ENCODE measurements at regions not wholly inside any gene's neighbourhood (a gene's known extent, or its start where the extent isn't known, plus 50 kb on each side); places are given as distances from the start of the nearest gene placed in this dataset.

DNA sequence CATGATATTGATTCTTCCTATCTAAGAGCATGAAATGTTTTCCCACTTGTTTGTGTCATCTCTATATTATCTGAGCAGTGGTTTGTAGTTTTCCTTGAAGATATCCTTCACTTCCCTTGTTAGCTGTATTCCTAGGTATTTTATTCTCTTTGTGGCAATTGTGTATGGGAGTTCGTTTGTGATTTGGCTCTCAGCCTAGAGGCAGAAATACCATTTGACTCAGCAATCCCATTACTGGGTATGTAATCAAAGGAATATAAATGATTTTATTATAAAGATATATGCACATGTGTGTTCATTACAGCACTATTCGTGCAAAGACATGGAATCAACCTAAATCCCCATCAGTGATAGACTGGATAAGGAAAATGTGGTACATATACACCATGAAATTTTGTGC lies 172.7 kb upstream of the IL15 start:
- H3K4me3 ChIP-seq (ENCODE audit: low read depth, low read length) = no peak overlapping the region
- DNase-seq (no peak), ATAC-seq (ENCODE audit: low read depth in 2 of 2) (no peak)
- no peaks in the 10 kb centered on the region for H3K36me3 ChIP-seq (ENCODE audit: control insufficient read depth, insufficient read depth, low read length)
- Mint-ChIP-seq H3K27ac (no peak overlapping the region), H3K4me1 (no peaks in the 10 kb centered on the region), H3K9me3 (peaks cover 0 to 2% (median 0%) of the 10 kb centered on the region in 7 donors), H3K27me3 (no peaks in the 10 kb centered on the region), H3K36me3 (no peaks in the 10 kb centered on the region), H3K4me3 (no peak overlapping the region)
- no peaks in the 10 kb centered on the region for H3K9me3 ChIP-seq (ENCODE audit: control insufficient read depth in 2 of 2, low read length in 2 of 2)
- H3K4me1 ChIP-seq (ENCODE audit: control insufficient read depth, insufficient read depth, low read length, poor library complexity, severe bottlenecking) = no peaks in the 10 kb centered on the region
- H3K27me3 ChIP-seq (ENCODE audit: control insufficient read depth, insufficient read depth, low read length) = no peaks in the 10 kb centered on the region
- H3K27ac ChIP-seq (ENCODE audit: insufficient read depth, low read length, poor library complexity, severe bottlenecking) = no peak overlapping the region

DNA sequence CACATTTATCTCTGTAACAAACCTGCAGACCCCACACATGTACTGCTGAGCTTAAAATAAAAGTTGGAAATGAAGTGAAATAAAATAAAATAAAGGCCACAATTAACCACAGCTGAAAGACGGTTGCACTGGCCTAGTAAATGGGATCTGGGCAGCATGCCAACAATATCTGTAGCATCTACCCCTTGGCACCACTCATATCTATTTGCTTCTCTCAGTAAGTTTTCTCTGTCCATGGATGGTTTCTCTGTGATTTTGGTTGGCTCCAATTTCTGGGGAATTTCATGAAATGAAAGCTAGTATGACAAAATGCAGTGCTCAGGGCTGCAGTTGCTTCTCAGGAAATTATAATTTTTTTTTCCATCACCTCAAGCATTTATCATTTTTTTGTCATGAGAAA lies 172.0 kb upstream of the IL15 start:
- Histone ChIP-seq H3K4me1 (ENCODE audit: control insufficient read depth, insufficient read depth, low read length, poor library complexity, severe bottlenecking) (no peaks in the 10 kb centered on the region), H3K36me3 (ENCODE audit: control insufficient read depth, insufficient read depth, low read length) (no peaks in the 10 kb centered on the region), H3K27me3 (ENCODE audit: control insufficient read depth, insufficient read depth, low read length) (no peaks in the 10 kb centered on the region), H3K9me3 (ENCODE audit: control insufficient read depth in 2 of 2, low read length in 2 of 2) (no peaks in the 10 kb centered on the region), H3K27ac (ENCODE audit: insufficient read depth, low read length, poor library complexity, severe bottlenecking) (no peak overlapping the region), H3K4me3 (ENCODE audit: low read depth, low read length) (no peak overlapping the region)
- no peaks in the 10 kb centered on the region for H3K27me3 Mint-ChIP-seq
- H3K27ac Mint-ChIP-seq = no peak overlapping the region
- DNase-seq (no peak), ATAC-seq (ENCODE audit: low read depth in 2 of 2) (no peak)
- no peak overlapping the region for H3K4me3 Mint-ChIP-seq
- no peaks in the 10 kb centered on the region for H3K4me1 Mint-ChIP-seq
- peaks cover 0 to 2% (median 0%) of the 10 kb centered on the region in 7 donors for H3K9me3 Mint-ChIP-seq
- no peaks in the 10 kb centered on the region for H3K36me3 Mint-ChIP-seq

DNA sequence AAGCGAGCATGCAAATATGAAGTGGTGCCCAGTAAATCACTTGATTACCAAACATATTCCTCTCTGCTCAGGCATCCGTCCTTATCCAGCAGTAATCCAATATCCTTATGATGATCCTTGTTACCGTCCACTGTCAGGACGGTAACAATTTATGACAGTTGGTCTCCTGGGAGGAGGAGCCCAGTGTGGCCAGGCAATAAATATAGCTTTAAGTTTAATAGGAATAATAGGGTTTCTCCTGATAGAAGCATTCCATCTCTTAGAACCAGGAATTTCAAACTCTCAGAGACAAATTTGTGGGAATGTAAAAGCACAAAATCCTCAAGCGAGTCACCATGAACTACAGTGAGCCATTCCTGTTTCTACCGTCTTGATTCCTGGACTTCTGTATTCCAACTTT lies 171.2 kb upstream of the IL15 start:
- H3K36me3 Mint-ChIP-seq = no peaks in the 10 kb centered on the region
- peaks cover 0 to 2% (median 0%) of the 10 kb centered on the region in 7 donors for H3K9me3 Mint-ChIP-seq
- Histone ChIP-seq H3K4me1 (ENCODE audit: control insufficient read depth, insufficient read depth, low read length, poor library complexity, severe bottlenecking) (no peaks in the 10 kb centered on the region), H3K9me3 (ENCODE audit: control insufficient read depth in 2 of 2, low read length in 2 of 2) (no peaks in the 10 kb centered on the region), H3K4me3 (ENCODE audit: low read depth, low read length) (no peak overlapping the region), H3K27me3 (ENCODE audit: control insufficient read depth, insufficient read depth, low read length) (no peaks in the 10 kb centered on the region), H3K27ac (ENCODE audit: insufficient read depth, low read length, poor library complexity, severe bottlenecking) (no peak overlapping the region), H3K36me3 (ENCODE audit: control insufficient read depth, insufficient read depth, low read length) (no peaks in the 10 kb centered on the region)
- ATAC-seq (ENCODE audit: low read depth in 2 of 2) = no peak
- DNase-seq = no peak
- no peak overlapping the region for H3K27ac Mint-ChIP-seq
- no peaks in the 10 kb centered on the region for H3K4me1 Mint-ChIP-seq
- H3K4me3 Mint-ChIP-seq = no peak overlapping the region
- no peaks in the 10 kb centered on the region for H3K27me3 Mint-ChIP-seq

DNA sequence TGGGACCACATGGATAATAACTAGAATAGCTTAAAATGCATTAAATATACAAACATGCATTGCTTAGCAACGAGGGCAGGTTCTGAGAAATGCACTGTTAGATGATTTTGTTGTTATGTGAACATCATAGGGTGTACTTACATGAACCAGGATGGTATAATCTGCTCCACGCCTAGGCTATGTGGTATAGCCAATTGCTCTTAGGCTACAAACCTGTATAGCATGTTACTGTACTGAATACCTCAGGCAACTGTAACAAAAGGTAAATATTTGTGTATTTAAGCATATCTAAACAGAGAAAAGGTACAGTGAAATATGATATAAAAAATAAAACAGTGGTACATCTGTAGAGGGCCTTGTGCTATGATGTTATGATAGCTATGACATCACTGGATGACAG lies 169.2 kb upstream of the IL15 start:
- Histone ChIP-seq H3K4me3 (ENCODE audit: low read depth, low read length) (no peak overlapping the region), H3K36me3 (ENCODE audit: control insufficient read depth, insufficient read depth, low read length) (no peaks in the 10 kb centered on the region), H3K27me3 (ENCODE audit: control insufficient read depth, insufficient read depth, low read length) (no peaks in the 10 kb centered on the region), H3K4me1 (ENCODE audit: control insufficient read depth, insufficient read depth, low read length, poor library complexity, severe bottlenecking) (no peaks in the 10 kb centered on the region), H3K27ac (ENCODE audit: insufficient read depth, low read length, poor library complexity, severe bottlenecking) (no peak overlapping the region), H3K9me3 (ENCODE audit: control insufficient read depth in 2 of 2, low read length in 2 of 2) (no peaks in the 10 kb centered on the region)
- H3K4me1 Mint-ChIP-seq = no peaks in the 10 kb centered on the region
- peaks cover 0 to 2% (median 0%) of the 10 kb centered on the region in 7 donors for H3K9me3 Mint-ChIP-seq
- H3K27ac Mint-ChIP-seq = no peak overlapping the region
- no peaks in the 10 kb centered on the region for H3K36me3 Mint-ChIP-seq
- DNase-seq (no peak), ATAC-seq (ENCODE audit: low read depth in 2 of 2) (no peak)
- no peak overlapping the region for H3K4me3 Mint-ChIP-seq
- no peaks in the 10 kb centered on the region for H3K27me3 Mint-ChIP-seq

DNA sequence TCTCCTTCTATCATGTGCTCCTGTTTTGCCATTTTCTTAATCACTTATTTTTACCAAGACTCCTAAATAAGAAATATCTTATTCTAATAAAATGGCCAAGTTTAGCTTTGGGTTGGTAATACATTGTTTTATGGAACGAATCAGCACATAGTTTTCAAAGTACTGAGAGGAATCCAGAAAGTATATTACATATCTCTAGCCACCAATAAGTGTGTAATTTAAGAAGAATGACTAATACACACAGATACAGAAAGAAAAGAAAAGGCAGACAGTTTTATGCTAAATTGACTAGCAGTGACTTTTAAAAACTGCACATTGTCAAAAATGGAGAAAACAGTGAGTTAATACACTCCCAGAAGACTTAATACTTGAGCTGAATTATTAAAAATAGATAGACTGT lies 167.0 kb upstream of the IL15 start:
- Histone ChIP-seq H3K36me3 (ENCODE audit: control insufficient read depth, insufficient read depth, low read length) (no peaks in the 10 kb centered on the region), H3K27ac (ENCODE audit: insufficient read depth, low read length, poor library complexity, severe bottlenecking) (no peak overlapping the region), H3K4me1 (ENCODE audit: control insufficient read depth, insufficient read depth, low read length, poor library complexity, severe bottlenecking) (no peaks in the 10 kb centered on the region), H3K4me3 (ENCODE audit: low read depth, low read length) (no peak overlapping the region), H3K27me3 (ENCODE audit: control insufficient read depth, insufficient read depth, low read length) (no peaks in the 10 kb centered on the region), H3K9me3 (ENCODE audit: control insufficient read depth in 2 of 2, low read length in 2 of 2) (no peaks in the 10 kb centered on the region)
- Mint-ChIP-seq H3K27me3 (no peaks in the 10 kb centered on the region), H3K4me3 (no peak overlapping the region), H3K27ac (no peak overlapping the region), H3K36me3 (no peaks in the 10 kb centered on the region), H3K4me1 (no peaks in the 10 kb centered on the region), H3K9me3 (peaks cover 0 to 2% (median 0%) of the 10 kb centered on the region in 7 donors)
- no peak for ATAC-seq (ENCODE audit: low read depth in 2 of 2)
- no peak for DNase-seq

DNA sequence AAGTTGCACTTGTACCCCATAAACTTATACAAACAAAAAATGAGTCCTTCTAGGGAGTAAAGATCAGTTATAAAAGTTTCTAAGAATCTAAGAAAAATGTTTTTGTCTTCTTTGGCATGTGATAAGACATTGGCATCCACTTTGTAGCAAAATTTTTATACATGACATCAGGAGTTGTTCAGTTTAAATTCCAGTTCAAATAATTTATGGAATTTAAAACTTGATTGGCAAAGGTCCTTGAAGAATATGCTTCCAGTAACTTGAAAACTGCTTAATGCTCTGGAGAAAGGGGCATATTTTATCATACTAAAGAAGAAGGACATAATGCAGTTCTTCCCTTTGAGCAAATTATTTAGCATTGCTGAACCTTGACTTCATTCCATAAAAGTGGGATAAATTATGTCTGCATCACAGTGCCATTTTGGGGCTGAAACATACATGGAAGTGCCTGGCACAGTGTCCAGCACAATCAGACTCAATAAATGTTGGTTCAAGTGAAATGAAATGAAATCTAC lies 163.3 kb upstream of the IL15 start:
- Mint-ChIP-seq H3K9me3 (peaks cover 0 to 11% (median 0%) of the 10 kb centered on the region in 7 donors), H3K27me3 (no peaks in the 10 kb centered on the region), H3K36me3 (no peaks in the 10 kb centered on the region), H3K4me3 (no peak overlapping the region), H3K27ac (no peak overlapping the region), H3K4me1 (no peaks in the 10 kb centered on the region)
- no peaks in the 10 kb centered on the region for H3K4me1 ChIP-seq (ENCODE audit: control insufficient read depth, insufficient read depth, low read length, poor library complexity, severe bottlenecking)
- no peaks in the 10 kb centered on the region for H3K27me3 ChIP-seq (ENCODE audit: control insufficient read depth, insufficient read depth, low read length)
- no peak overlapping the region for H3K27ac ChIP-seq (ENCODE audit: insufficient read depth, low read length, poor library complexity, severe bottlenecking)
- H3K9me3 ChIP-seq (ENCODE audit: control insufficient read depth in 2 of 2, low read length in 2 of 2) = no peaks in the 10 kb centered on the region
- no peaks in the 10 kb centered on the region for H3K36me3 ChIP-seq (ENCODE audit: control insufficient read depth, insufficient read depth, low read length)
- ATAC-seq (ENCODE audit: low read depth in 2 of 2) (no peak), DNase-seq (no peak)
- H3K4me3 ChIP-seq (ENCODE audit: low read depth, low read length) = no peak overlapping the region

DNA sequence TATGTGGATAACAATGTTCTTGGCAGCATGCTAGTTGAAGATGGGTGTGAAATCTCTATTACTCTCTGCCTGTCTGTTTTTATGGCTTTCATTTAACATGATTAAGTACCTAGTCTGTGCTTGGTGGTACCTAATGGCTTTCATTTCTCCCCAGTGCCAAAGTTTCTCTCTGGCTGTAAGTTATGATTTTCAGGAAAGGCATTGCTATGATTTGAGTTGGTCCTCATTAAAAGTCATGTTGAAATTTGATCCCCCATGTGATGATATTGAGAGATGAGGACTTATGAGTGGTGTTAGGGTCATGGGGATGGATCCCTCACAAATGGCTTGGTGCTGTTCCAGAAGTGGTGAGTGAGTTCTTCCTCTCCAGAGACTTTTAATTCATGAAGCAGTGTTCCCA lies 162.4 kb upstream of the IL15 start:
- no peak overlapping the region for H3K4me3 Mint-ChIP-seq
- DNase-seq (no peak), ATAC-seq (ENCODE audit: low read depth in 2 of 2) (no peak)
- no peak overlapping the region for H3K4me3 ChIP-seq (ENCODE audit: low read depth, low read length)
- peaks cover 0 to 11% (median 1%) of the 10 kb centered on the region in 7 donors for H3K9me3 Mint-ChIP-seq
- no peak overlapping the region for H3K27ac Mint-ChIP-seq
- no peaks in the 10 kb centered on the region for H3K4me1 ChIP-seq (ENCODE audit: control insufficient read depth, insufficient read depth, low read length, poor library complexity, severe bottlenecking)
- H3K4me1 Mint-ChIP-seq = no peaks in the 10 kb centered on the region
- no peaks in the 10 kb centered on the region for H3K9me3 ChIP-seq (ENCODE audit: control insufficient read depth in 2 of 2, low read length in 2 of 2)
- H3K36me3 ChIP-seq (ENCODE audit: control insufficient read depth, insufficient read depth, low read length) = no peaks in the 10 kb centered on the region
- H3K27me3 Mint-ChIP-seq = no peaks in the 10 kb centered on the region
- no peaks in the 10 kb centered on the region for H3K27me3 ChIP-seq (ENCODE audit: control insufficient read depth, insufficient read depth, low read length)
- no peak overlapping the region for H3K27ac ChIP-seq (ENCODE audit: insufficient read depth, low read length, poor library complexity, severe bottlenecking)
- no peaks in the 10 kb centered on the region for H3K36me3 Mint-ChIP-seq

DNA sequence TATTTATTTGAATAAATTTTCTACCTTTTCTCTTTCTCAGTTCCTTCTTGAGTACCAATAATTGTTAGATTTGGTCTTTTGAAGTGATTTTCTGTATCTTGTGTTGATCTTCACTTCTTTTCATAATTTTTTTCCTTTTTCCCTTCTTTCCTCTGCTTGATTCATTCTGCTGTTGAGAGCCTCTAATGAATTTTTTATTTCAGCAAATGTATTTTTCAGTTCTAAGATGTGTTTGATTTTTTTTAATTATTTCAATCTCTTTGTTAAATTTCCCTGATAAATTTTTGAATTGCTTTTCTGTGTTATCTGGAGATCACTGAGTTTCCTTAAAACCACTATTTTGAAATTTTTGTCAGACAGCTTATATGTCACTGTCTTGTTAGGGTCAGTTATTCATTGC lies 155.4 kb upstream of the IL15 start:
- no peaks in the 10 kb centered on the region for H3K36me3 Mint-ChIP-seq
- no peak overlapping the region for H3K27ac Mint-ChIP-seq
- no peak overlapping the region for H3K4me3 Mint-ChIP-seq

More for the DNA sequence above, 155.4 kb upstream of the IL15 start:
- Mint-ChIP-seq H3K9me3 (peaks cover 0 to 34% (median 8%) of the 10 kb centered on the region in 7 donors), H3K4me1 (no peaks in the 10 kb centered on the region), H3K27me3 (no peaks in the 10 kb centered on the region)
- Histone ChIP-seq H3K9me3 (ENCODE audit: control insufficient read depth in 2 of 2, low read length in 2 of 2) (peaks cover 3 to 18% of the 10 kb centered on the region in 2 experiments), H3K36me3 (ENCODE audit: control insufficient read depth, insufficient read depth, low read length) (no peaks in the 10 kb centered on the region), H3K27me3 (ENCODE audit: control insufficient read depth, insufficient read depth, low read length) (no peaks in the 10 kb centered on the region), H3K4me1 (ENCODE audit: control insufficient read depth, insufficient read depth, low read length, poor library complexity, severe bottlenecking) (no peaks in the 10 kb centered on the region), H3K27ac (ENCODE audit: insufficient read depth, low read length, poor library complexity, severe bottlenecking) (no peak overlapping the region), H3K4me3 (ENCODE audit: low read depth, low read length) (no peak overlapping the region)
- ATAC-seq (ENCODE audit: low read depth in 2 of 2) (no peak), DNase-seq (no peak)

All from CD4-positive, CD25-positive, alpha-beta regulatory T cell (primary cell).